GM12864 (cell line): ENCODE measurements at regions not wholly inside any gene's neighbourhood (a gene's known extent, or its start where the extent isn't known, plus 50 kb on each side); places are given as distances from the start of the nearest gene placed in this dataset.

Experiments
- DNase-seq: peaks from one replicate; pipeline ENCODE4 v3.0.0-alpha.2; 2011; ENCODE audit warnings: low read depth
- H3K4me3 ChIP-seq: 2 replicates; pipeline ENCODE4 v1.5.1; 2011; ENCODE audit warnings: mild to moderate bottlenecking, low read depth, low read length, control low read depth
- CTCF ChIP-seq: IDR thresholded peaks from 2 replicates; pipeline ENCODE4 v1.5.1; 2011; ENCODE audit warnings: low read depth, mild to moderate bottlenecking, moderate library complexity, low read length, control low read depth, inconsistent platforms; ENCODE audit errors: missing control alignments

- no peak for DNase-seq
- no peak for TF ChIP-seq CTCF
- H3K4me3 ChIP-seq: no peak overlapping the region
These were observed 66.0 kb downstream of the ARL6IP4 start for GRCh38 chr12:123046431-123046830.

GRCh38 chr12:123045678-123046077 is 65.2 kb downstream of the ARL6IP4 start:
- no peak for TF ChIP-seq CTCF
- H3K4me3 ChIP-seq: no peak overlapping the region
- no peak for DNase-seq

- no peak for DNase-seq
- TF ChIP-seq CTCF: no peak
- no peak overlapping the region for H3K4me3 ChIP-seq
These were observed 63.9 kb downstream of the ARL6IP4 start for GRCh38 chr12:123044351-123044750.

GRCh38 chr12:123043536-123044001 is 63.1 kb downstream of the ARL6IP4 start:
- DNase-seq: peak; percentile 12
- H3K4me3 ChIP-seq: no peak overlapping the region
- peak; percentile 66 for TF ChIP-seq CTCF

- H3K4me3 ChIP-seq: no peak overlapping the region
- DNase-seq: no peak
- TF ChIP-seq CTCF: no peak
These were observed 62.4 kb downstream of the ARL6IP4 start for GRCh38 chr12:123042833-123043232.

- TF ChIP-seq CTCF: no peak
- DNase-seq: no peak
- no peak overlapping the region for H3K4me3 ChIP-seq
These were observed 61.6 kb downstream of the ARL6IP4 start for GRCh38 chr12:123041811-123042655.

- no peak for DNase-seq
- no peak overlapping the region for H3K4me3 ChIP-seq
- TF ChIP-seq CTCF: no peak
These were observed 60.6 kb downstream of the ARL6IP4 start for GRCh38 chr12:123041042-123041531.
